CD14-positive monocyte (primary cell): ENCODE measurements at regions not wholly inside any gene's neighbourhood (a gene's known extent, or its start where the extent isn't known, plus 50 kb on each side); places are given as distances from the start of the nearest gene placed in this dataset.

Source experiments
- DNase-seq, 3 donors: peaks; one replicate each; pipeline ENCODE4 v3.0.0-alpha.2; 2011 to 2022
- H2AFZ ChIP-seq: 2 replicates; pipeline ENCODE4 v1.6.0; 2012; ENCODE audit warnings: mild to moderate bottlenecking, low read depth, low read length, inconsistent platforms; ENCODE audit not compliant: insufficient read depth, poor library complexity, severe bottlenecking
- H3K27ac ChIP-seq, 2 donors: 1 replicate in 1 of 2; 2 replicates in 1 of 2; pipeline ENCODE4 v1.5.1; 2012 to 2013; ENCODE audit warnings: low read length in 2 of 2, control low read depth in 1 of 2, inconsistent platforms in 1 of 2, low read depth in 1 of 2, mild to moderate bottlenecking in 1 of 2
- H3K27me3 ChIP-seq, 2 donors: one replicate each; pipeline versions ENCODE4 v1.6.0 to v1.6.1; 2011 to 2013; ENCODE audit warnings: low read length in 2 of 2; ENCODE audit not compliant: control insufficient read depth in 2 of 2, insufficient read depth in 2 of 2
- H3K36me3 ChIP-seq, 2 donors: replicated peaks in 1 of 2; 1 replicate in 1 of 2; 2 replicates in 1 of 2; pipeline versions ENCODE4 v1.5.1 to v1.6.1; 2012 to 2013; ENCODE audit warnings: low read length in 2 of 2, control low read depth in 1 of 2, inconsistent platforms in 1 of 2, mild to moderate bottlenecking in 1 of 2; ENCODE audit not compliant: insufficient read depth in 2 of 2, control insufficient read depth in 1 of 2
- H3K4me1 ChIP-seq, 2 donors: 1 replicate in 1 of 2; 2 replicates in 1 of 2; pipeline versions ENCODE4 v1.5.1 to v1.6.1; 2012 to 2013; ENCODE audit warnings: low read length in 2 of 2, control low read depth in 1 of 2, inconsistent platforms in 1 of 2, mild to moderate bottlenecking in 1 of 2, moderate library complexity in 1 of 2; ENCODE audit not compliant: insufficient read depth in 2 of 2, control insufficient read depth in 1 of 2
- H3K4me2 ChIP-seq: replicated peaks from 2 replicates; pipeline ENCODE3; 2012; ENCODE audit warnings: low read length, moderate library complexity, mild to moderate bottlenecking; ENCODE audit not compliant: poor library complexity, severe bottlenecking; ENCODE audit errors: extremely low read depth
- H3K4me3 ChIP-seq, 3 experiments: fragments of 200-600 bp in 1 of 3; sonication (generic) in 1 of 3; replicated peaks in 1 of 3; 1 replicate in 2 of 3; 2 replicates in 1 of 3; pipeline ENCODE4 v1.5.1; 2011 to 2013; ENCODE audit warnings: low read length in 3 of 3, mild to moderate bottlenecking in 3 of 3, control low read depth in 2 of 3, low read depth in 2 of 3, inconsistent platforms in 1 of 3, moderate library complexity in 1 of 3
- H3K79me2 ChIP-seq: 2 replicates; pipeline ENCODE4 v1.6.0; 2012; ENCODE audit warnings: mild to moderate bottlenecking, control low read depth, inconsistent platforms, low read length, moderate library complexity; ENCODE audit not compliant: insufficient read depth
- H3K9ac ChIP-seq: 2 replicates; pipeline ENCODE4 v1.6.0; 2017; ENCODE audit warnings: low read length, mild to moderate bottlenecking; ENCODE audit not compliant: insufficient read depth, poor library complexity, severe bottlenecking
- H3K9me3 ChIP-seq, 2 donors: replicated peaks in 1 of 2; 1 replicate in 1 of 2; 2 replicates in 1 of 2; pipeline versions ENCODE4 v1.5.1 to v1.6.1; 2012 to 2013; ENCODE audit warnings: low read length in 2 of 2, control low read depth in 1 of 2; ENCODE audit not compliant: control insufficient read depth in 1 of 2, insufficient read depth in 1 of 2
- H4K20me1 ChIP-seq: 2 replicates; pipeline ENCODE4 v1.6.0; 2012; ENCODE audit warnings: mild to moderate bottlenecking, low read length, control low read depth, moderate library complexity; ENCODE audit not compliant: insufficient read depth
- H3K27ac Mint-ChIP-seq, 7 donors: one replicate each; pipeline ENCODE4 v1.8.0; 2020; ENCODE audit warnings: mild to moderate bottlenecking in 7 of 7, mixed read lengths in 7 of 7, moderate library complexity in 6 of 7, inconsistent platforms in 2 of 7
- H3K27me3 Mint-ChIP-seq, 3 donors: one replicate each; pipeline ENCODE4 v1.8.0; 2021 to 2022; ENCODE audit warnings: low read depth in 3 of 3, mild to moderate bottlenecking in 3 of 3, mixed read lengths in 3 of 3, moderate library complexity in 3 of 3, inconsistent platforms in 1 of 3
- H3K36me3 Mint-ChIP-seq, 2 donors: one replicate each; pipeline ENCODE4 v1.8.0; 2020; ENCODE audit warnings: mixed read lengths in 2 of 2, inconsistent platforms in 1 of 2, mild to moderate bottlenecking in 1 of 2
- H3K4me1 Mint-ChIP-seq: one replicate; pipeline ENCODE4 v1.8.0; 2020; ENCODE audit warnings: mild to moderate bottlenecking, mixed read lengths
- H3K4me3 Mint-ChIP-seq, 2 donors: one replicate each; pipeline ENCODE4 v1.8.0; 2020; ENCODE audit warnings: mild to moderate bottlenecking in 2 of 2, mixed read lengths in 2 of 2, moderate library complexity in 1 of 2
- H3K9me3 Mint-ChIP-seq, 7 donors: one replicate each; pipeline ENCODE4 v1.8.0; 2020 to 2022; ENCODE audit warnings: mixed read lengths in 7 of 7, mild to moderate bottlenecking in 6 of 7, moderate library complexity in 6 of 7, inconsistent platforms in 2 of 7
- CTCF ChIP-seq: fragments of 200-600 bp; IDR thresholded peaks from one replicate; pipeline ENCODE4 v1.8.0; 2022; ENCODE audit warnings: antibody characterized with exemption, mild to moderate bottlenecking
- WGBS: methylation state at CpG from one replicate; pipeline ENCODE4 v1.1.5; 2013; ENCODE audit warnings: missing lambda C conversion rate; ENCODE audit not compliant: insufficient coverage; 5-methylcytosine and 5-hydroxymethylcytosine counted together
- intact Hi-C, 2 donors: fragments of 100-400 bp; cut with micrococcal nuclease; formaldehyde crosslinking; loops; one replicate each; pipeline versions ENCODE4 v1.15.0 to v1.15.1; 2023

- no peak for DNase-seq
- WGBS, result no CpG with 5 or more reads among the region's 2 CpGs
- Histone ChIP-seq H3K9me3 (peaks cover 5 to 16% of the 10 kb centered on the region in 2 donors), H3K79me2 (no peaks in the 10 kb centered on the region), H2AFZ (no peak overlapping the region), H3K36me3 (no peaks in the 10 kb centered on the region), H3K27ac (no peak overlapping the region), H3K9ac (no peak overlapping the region), H4K20me1 (no peaks in the 10 kb centered on the region), H3K4me3 (no peak overlapping the region), H3K4me2 (no peak overlapping the region), H3K27me3 (no peaks in the 10 kb centered on the region), H3K4me1 (no peaks in the 10 kb centered on the region)
- Mint-ChIP-seq H3K36me3 (no peaks in the 10 kb centered on the region), H3K4me3 (no peak overlapping the region), H3K27me3 (no peaks in the 10 kb centered on the region), H3K27ac (no peak overlapping the region), H3K9me3 (peaks cover 10 to 34% (median 18%) of the 10 kb centered on the region in 7 donors), H3K4me1 (no peaks in the 10 kb centered on the region)
- intact Hi-C loops, result no loop called here
- TF ChIP-seq CTCF, result no peak
Measured at GRCh38 chr2:146301287-146301686, 1543.5 kb upstream of the ACVR2A start.

- no peak overlapping the region for H3K27ac Mint-ChIP-seq
- peaks cover 11 to 36% (median 28%) of the 10 kb centered on the region in 7 donors for H3K9me3 Mint-ChIP-seq
- no peak overlapping the region for H3K4me3 ChIP-seq
- H3K9ac ChIP-seq, result no peak overlapping the region
- H2AFZ ChIP-seq, result no peak overlapping the region
- no peaks in the 10 kb centered on the region for H3K79me2 ChIP-seq
- DNase-seq, result no peak
- no peaks in the 10 kb centered on the region for H3K36me3 ChIP-seq
- H4K20me1 ChIP-seq, result no peaks in the 10 kb centered on the region
- H3K9me3 ChIP-seq, result peaks cover 20 to 27% of the 10 kb centered on the region in 2 donors
- no CpG with 5 or more reads among the region's 1 CpG for WGBS
- H3K4me3 Mint-ChIP-seq, result no peak overlapping the region
- H3K4me1 Mint-ChIP-seq, result no peaks in the 10 kb centered on the region
- no peak for TF ChIP-seq CTCF
- H3K4me1 ChIP-seq, result no peaks in the 10 kb centered on the region
- intact Hi-C loops, result no loop called here
- H3K27me3 ChIP-seq, result no peaks in the 10 kb centered on the region
- H3K27ac ChIP-seq, result no peak overlapping the region
- H3K4me2 ChIP-seq, result no peak overlapping the region
- H3K36me3 Mint-ChIP-seq, result no peaks in the 10 kb centered on the region
- no peaks in the 10 kb centered on the region for H3K27me3 Mint-ChIP-seq
Measured at GRCh38 chr2:146295080-146295670, 1549.7 kb upstream of the ACVR2A start.
